Prostate gland (tissue), 2 donors: ENCODE measurements at regions not wholly inside any gene's neighbourhood (a gene's known extent, or its start where the extent isn't known, plus 50 kb on each side); places are given as distances from the start of the nearest gene placed in this dataset.
"Not testable (repeated sequence)": the region's sequence is repeated elsewhere in the genome, so short reads cannot be mapped to it uniquely, and the experiment has no call there.

ENCODE experiments used
- CTCF ChIP-seq, 4 experiments: fragments of 200-600 bp in 2 of 4; fragments of 450-650 bp in 2 of 4; sonication (generic) in 2 of 4; IDR thresholded peaks; 1 replicate in 3 of 4; 2 replicates in 1 of 4; pipeline ENCODE4 v1.5.1; 2016 to 2019; ENCODE audit warnings: antibody characterized with exemption in 4 of 4, mild to moderate bottlenecking in 2 of 4, moderate library complexity in 2 of 4
- POLR2A ChIP-seq: fragments of 450-650 bp; IDR thresholded peaks from one replicate; pipeline ENCODE4 v1.6.1; 2016; ENCODE audit warnings: antibody characterized with exemption, mild to moderate bottlenecking
- POLR2AphosphoS5 ChIP-seq: sonication (generic); formaldehyde crosslinking; IDR thresholded peaks from one replicate; pipeline ENCODE4 v1.6.1; 2017; ENCODE audit warnings: antibody characterized with exemption

GRCh38 chr1:228635304-228635703 lies 100.0 kb upstream of the RHOU start:
- not testable (repeated sequence) for TF ChIP-seq POLR2A; CTCF (IDR thresholded peaks at IDR 0.05); POLR2AphosphoS5
